ENCODE measurements at regions not wholly inside any gene's neighbourhood (a gene's known extent, or its start where the extent isn't known, plus 50 kb on each side); places are given as distances from the start of the nearest gene placed in this dataset.

- TF ChIP-seq, protein P1, sequence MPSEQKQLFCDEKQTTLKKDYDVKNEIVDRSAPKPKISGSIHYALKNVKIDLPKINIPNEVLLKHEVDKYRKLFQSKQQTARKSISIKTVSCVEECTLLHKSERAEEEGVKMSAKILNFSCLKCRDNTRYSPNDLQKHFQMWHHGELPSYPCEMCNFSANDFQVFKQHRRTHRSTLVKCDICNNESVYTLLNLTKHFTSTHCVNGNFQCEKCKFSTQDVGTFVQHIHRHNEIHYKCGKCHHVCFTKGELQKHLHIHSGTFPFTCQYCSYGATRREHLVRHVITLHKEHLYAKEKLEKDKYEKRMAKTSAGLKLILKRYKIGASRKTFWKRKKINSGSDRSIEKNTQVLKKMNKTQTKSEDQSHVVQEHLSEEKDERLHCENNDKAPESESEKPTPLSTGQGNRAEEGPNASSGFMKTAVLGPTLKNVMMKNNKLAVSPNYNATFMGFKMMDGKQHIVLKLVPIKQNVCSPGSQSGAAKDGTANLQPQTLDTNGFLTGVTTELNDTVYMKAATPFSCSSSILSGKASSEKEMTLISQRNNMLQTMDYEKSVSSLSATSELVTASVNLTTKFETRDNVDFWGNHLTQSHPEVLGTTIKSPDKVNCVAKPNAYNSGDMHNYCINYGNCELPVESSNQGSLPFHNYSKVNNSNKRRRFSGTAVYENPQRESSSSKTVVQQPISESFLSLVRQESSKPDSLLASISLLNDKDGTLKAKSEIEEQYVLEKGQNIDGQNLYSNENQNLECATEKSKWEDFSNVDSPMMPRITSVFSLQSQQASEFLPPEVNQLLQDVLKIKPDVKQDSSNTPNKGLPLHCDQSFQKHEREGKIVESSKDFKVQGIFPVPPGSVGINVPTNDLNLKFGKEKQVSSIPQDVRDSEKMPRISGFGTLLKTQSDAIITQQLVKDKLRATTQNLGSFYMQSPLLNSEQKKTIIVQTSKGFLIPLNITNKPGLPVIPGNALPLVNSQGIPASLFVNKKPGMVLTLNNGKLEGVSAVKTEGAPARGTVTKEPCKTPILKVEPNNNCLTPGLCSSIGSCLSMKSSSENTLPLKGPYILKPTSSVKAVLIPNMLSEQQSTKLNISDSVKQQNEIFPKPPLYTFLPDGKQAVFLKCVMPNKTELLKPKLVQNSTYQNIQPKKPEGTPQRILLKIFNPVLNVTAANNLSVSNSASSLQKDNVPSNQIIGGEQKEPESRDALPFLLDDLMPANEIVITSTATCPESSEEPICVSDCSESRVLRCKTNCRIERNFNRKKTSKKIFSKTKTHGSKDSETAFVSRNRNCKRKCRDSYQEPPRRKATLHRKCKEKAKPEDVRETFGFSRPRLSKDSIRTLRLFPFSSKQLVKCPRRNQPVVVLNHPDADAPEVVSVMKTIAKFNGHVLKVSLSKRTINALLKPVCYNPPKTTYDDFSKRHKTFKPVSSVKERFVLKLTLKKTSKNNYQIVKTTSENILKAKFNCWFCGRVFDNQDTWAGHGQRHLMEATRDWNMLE (tag by site-specific recombination; conservative IDR thresholded peaks at IDR 0.05; ENCODE audit: low read depth), result no peak
- TF ChIP-seq ZNF114 (tag by site-specific recombination; IDR thresholded peaks at IDR 0.05) (no peak), ZNF394 (tag by site-specific recombination; IDR thresholded peaks at IDR 0.05; ENCODE audit: borderline replicate concordance) (no peak), SCRT1 (tag by site-specific recombination; IDR thresholded peaks at IDR 0.05; ENCODE audit: borderline replicate concordance) (no peak), ZNF214 (tag by site-specific recombination; IDR thresholded peaks at IDR 0.05; ENCODE audit: borderline replicate concordance) (no peak), TCF7L2 (IDR thresholded peaks at IDR 0.05; ENCODE audit: borderline replicate concordance, low read depth, low read length) (no peak), MZF1 (tag by site-specific recombination; IDR thresholded peaks at IDR 0.05; ENCODE audit: borderline replicate concordance) (no peak), ZNF433 (tag by site-specific recombination; IDR thresholded peaks at IDR 0.05; ENCODE audit: low read depth) (no peak)
These were observed 218.6 kb downstream of the SREK1 start (continued) for GRCh38 chr5:66362687-66363086.

GRCh38 chr5:66363097-66363496 is 219.0 kb downstream of the SREK1 start:
- H3K27ac ChIP-seq (ENCODE audit: extremely low read depth, low read depth, low read length), result no peak overlapping the region
- POLR2A ChIA-PET, result no interaction called here

DNA sequence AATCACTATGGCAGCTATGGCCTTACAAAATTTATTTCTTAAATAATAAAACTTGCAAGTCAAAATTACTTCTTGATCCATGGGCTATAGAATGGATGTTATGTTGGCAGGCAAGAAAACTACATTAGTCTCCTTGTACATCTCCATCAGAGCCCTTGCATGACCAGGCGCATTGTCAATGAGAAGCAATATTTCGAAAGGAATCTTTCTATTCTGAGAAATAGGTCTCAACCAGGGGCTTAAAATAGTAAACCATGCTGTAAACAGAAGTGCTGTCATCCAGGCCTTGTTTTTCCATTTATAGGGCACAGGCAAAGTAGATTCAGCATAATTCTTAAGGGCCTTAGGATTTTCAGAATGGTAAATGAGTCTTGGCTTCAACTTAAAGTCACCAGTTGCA is 220.1 kb downstream of the SREK1 start:
- Histone ChIP-seq H3K9me3 (ENCODE audit: control insufficient read depth, insufficient read depth, low read depth, low read length) (no peaks in the 10 kb centered on the region), H3K36me3 (ENCODE audit: control insufficient read depth in 2 of 2, insufficient read depth in 1 of 2, low read length in 2 of 2) (no peaks in the 10 kb centered on the region), H3K4me3 (ENCODE audit: low read depth, low read length) (no peak overlapping the region), H3K27ac (ENCODE audit: extremely low read depth, low read depth, low read length) (no peak overlapping the region), H3K4me1 (ENCODE audit: control insufficient read depth, insufficient read depth, low read length) (no peaks in the 10 kb centered on the region)
- no peak for TF ChIP-seq ZBTB44 (tag by site-specific recombination; IDR thresholded peaks at IDR 0.05)
- no peak for TF ChIP-seq KLF8 (tag by site-specific recombination; IDR thresholded peaks at IDR 0.05)
- no peak for TF ChIP-seq ZNF416 (tag by site-specific recombination; IDR thresholded peaks at IDR 0.05)
- no peak for TF ChIP-seq ZNF548 (tag by site-specific recombination; IDR thresholded peaks at IDR 0.05)
- TF ChIP-seq MZF1 (tag by site-specific recombination; IDR thresholded peaks at IDR 0.05; ENCODE audit: borderline replicate concordance), result no peak
- CTCF ChIA-PET, result no interaction called here
- POLR2A ChIA-PET, result no interaction called here

More at GRCh38 chr5:66363097-66363496, 219.0 kb downstream of the SREK1 start:
- Histone ChIP-seq H3K36me3 (ENCODE audit: control insufficient read depth in 2 of 2, insufficient read depth in 1 of 2, low read length in 2 of 2) (no peaks in the 10 kb centered on the region), H3K9me3 (ENCODE audit: control insufficient read depth, insufficient read depth, low read depth, low read length) (no peaks in the 10 kb centered on the region), H3K4me3 (ENCODE audit: low read depth, low read length) (no peak overlapping the region), H3K4me1 (ENCODE audit: control insufficient read depth, insufficient read depth, low read length) (no peaks in the 10 kb centered on the region)
- CTCF ChIA-PET, result no interaction called here
- TF ChIP-seq ZNF600 (tag by site-specific recombination; IDR thresholded peaks at IDR 0.05) (no peak), RBAK (tag by site-specific recombination; IDR thresholded peaks at IDR 0.05) (no peak), FEZF1 (tag by site-specific recombination; IDR thresholded peaks at IDR 0.05) (no peak), ZNF221 (tag by site-specific recombination; IDR thresholded peaks at IDR 0.05; ENCODE audit: borderline replicate concordance) (no peak), ZNF354C (tag by site-specific recombination; IDR thresholded peaks at IDR 0.05; ENCODE audit: borderline replicate concordance, low read depth) (no peak)
